IMR-90 (cell line): ENCODE measurements at regions not wholly inside any gene's neighbourhood (a gene's known extent, or its start where the extent isn't known, plus 50 kb on each side); places are given as distances from the start of the nearest gene placed in this dataset.

ENCODE experiments used
- ATAC-seq: fragments of 200-7000 bp; cut with Tn5 transposase; 2 replicates; pipeline ENCODE4 v1.9.1; 2020; ENCODE audit warnings: low read depth, mild to moderate bottlenecking, moderate library complexity
- BruUV-seq: library from RNA; stranded (reverse); fragments of 400-500 nt; replicated peaks from 2 replicates; lab custom pipeline; 2021; lab: Mats Ljungman, UMichigan
- CTCF ChIA-PET: fragments of 300-600 bp; formaldehyde crosslinking; extraction: SDS; loops from one replicate; lab custom pipeline; 2021; ENCODE audit warnings: antibody characterized with exemption; lab: Yijun Ruan, JAX
- POLR2A ChIA-PET: fragments of 300-600 bp; sonication (Branson Sonifier 250); formaldehyde crosslinking; loops from one replicate; lab custom pipeline; 2022; ENCODE audit warnings: antibody characterized with exemption; ENCODE audit not compliant: unreplicated experiment; lab: Charles Lee
- DNase-seq: peaks from one replicate; pipeline ENCODE4 v3.0.0; 2013
- H2AFZ ChIP-seq: replicated peaks from 2 replicates; pipeline ENCODE3; 2013; ENCODE audit warnings: low read length, mild to moderate bottlenecking; ENCODE audit not compliant: poor library complexity
- H2AK5ac ChIP-seq: 2 replicates; pipeline ENCODE4 v1.6.1; 2013; ENCODE audit warnings: low read depth, low read length, inconsistent platforms
- H2AK9ac ChIP-seq: replicated peaks from 2 replicates; pipeline ENCODE3; 2013; ENCODE audit warnings: mild to moderate bottlenecking, low read depth, low read length, moderate library complexity; ENCODE audit not compliant: poor library complexity
- H2BK120ac ChIP-seq: 2 replicates; pipeline ENCODE4 v1.6.1; 2013; ENCODE audit warnings: low read depth, low read length, inconsistent platforms
- H2BK15ac ChIP-seq: 3 replicates; pipeline ENCODE4 v1.6.1; 2013; ENCODE audit warnings: low read depth, low read length, inconsistent platforms
- H2BK20ac ChIP-seq: 2 replicates; pipeline ENCODE4 v1.6.1; 2013; ENCODE audit warnings: low read depth, mild to moderate bottlenecking, inconsistent platforms, low read length, moderate library complexity
- H2BK5ac ChIP-seq: 2 replicates; pipeline ENCODE4 v1.6.1; 2013; ENCODE audit warnings: mild to moderate bottlenecking, low read depth, low read length, inconsistent platforms; ENCODE audit not compliant: poor library complexity, severe bottlenecking
- H3K14ac ChIP-seq: replicated peaks from 2 replicates; pipeline ENCODE4 v1.6.1; 2013; ENCODE audit warnings: low read depth, low read length, inconsistent platforms
- H3K18ac ChIP-seq: 2 replicates; pipeline ENCODE4 v1.6.1; 2013; ENCODE audit warnings: low read depth, low read length, control low read depth
- H3K23ac ChIP-seq: 2 replicates; pipeline ENCODE4 v1.6.1; 2013; ENCODE audit warnings: low read depth, low read length, inconsistent platforms
- H3K27ac ChIP-seq: 2 replicates; pipeline ENCODE4 v1.5.1; 2013; ENCODE audit warnings: mild to moderate bottlenecking, control low read depth, low read length; ENCODE audit not compliant: insufficient read depth
- H3K27me3 ChIP-seq: 2 replicates; pipeline ENCODE4 v1.6.1; 2013; ENCODE audit warnings: low read length; ENCODE audit not compliant: control insufficient read depth, insufficient read depth
- H3K36me3 ChIP-seq: 2 replicates; pipeline ENCODE4 v1.6.1; 2013; ENCODE audit warnings: low read length, mixed read lengths; ENCODE audit not compliant: control insufficient read depth, insufficient read depth
- H3K4ac ChIP-seq: 2 replicates; pipeline ENCODE4 v1.6.1; 2013; ENCODE audit warnings: low read depth, low read length, inconsistent platforms
- H3K4me1 ChIP-seq: 2 replicates; pipeline ENCODE4 v1.6.1; 2013; ENCODE audit warnings: low read length, mixed read lengths; ENCODE audit not compliant: control insufficient read depth, insufficient read depth
- H3K4me2 ChIP-seq: 2 replicates; pipeline ENCODE4 v1.6.1; 2013; ENCODE audit warnings: low read depth, mild to moderate bottlenecking, control low read depth, low read length, moderate library complexity
- H3K4me3 ChIP-seq: 2 replicates; pipeline ENCODE4 v1.5.1; 2013; ENCODE audit warnings: low read depth, mild to moderate bottlenecking, control low read depth, low read length, moderate library complexity; ENCODE audit not compliant: insufficient read depth
- H3K56ac ChIP-seq: 2 replicates; pipeline ENCODE4 v1.6.1; 2013; ENCODE audit warnings: low read length, inconsistent platforms; ENCODE audit not compliant: insufficient read depth; ENCODE audit errors: extremely low read depth
- H3K79me1 ChIP-seq, 2 experiments: 2 replicates each; pipeline ENCODE4 v1.6.1; 2013; ENCODE audit warnings: low read length in 2 of 2, inconsistent platforms in 1 of 2, low read depth in 1 of 2
- H3K9ac ChIP-seq: 2 replicates; pipeline ENCODE4 v1.6.1; 2013; ENCODE audit warnings: low read depth, low read length, control low read depth
- H3K9me1 ChIP-seq: 2 replicates; pipeline ENCODE4 v1.6.1; 2013; ENCODE audit warnings: low read length, inconsistent platforms; ENCODE audit not compliant: insufficient read depth
- H3K9me3 ChIP-seq: 2 replicates; pipeline ENCODE4 v1.6.1; 2013; ENCODE audit warnings: low read length; ENCODE audit not compliant: control insufficient read depth, insufficient read depth
- H4K20me1 ChIP-seq: 2 replicates; pipeline ENCODE4 v1.6.1; 2013; ENCODE audit warnings: low read length, inconsistent platforms; ENCODE audit not compliant: insufficient read depth
- H4K5ac ChIP-seq: 2 replicates; pipeline ENCODE4 v1.6.1; 2013; ENCODE audit warnings: mild to moderate bottlenecking, low read depth, low read length, control low read depth
- H4K8ac ChIP-seq, 2 experiments: 2 replicates each; pipeline ENCODE4 v1.6.1; 2013; ENCODE audit warnings: low read depth in 2 of 2, low read length in 2 of 2, control low read depth in 1 of 2, inconsistent platforms in 1 of 2
- H4K91ac ChIP-seq: 2 replicates; pipeline ENCODE4 v1.6.1; 2013; ENCODE audit warnings: low read depth, low read length, inconsistent platforms; ENCODE audit not compliant: insufficient read depth
- BHLHE40 ChIP-seq: fragments of 150-350 bp; IDR thresholded peaks from 2 replicates; pipeline ENCODE4 v1.6.1; 2016; ENCODE audit warnings: mild to moderate bottlenecking, low read depth, low read length
- FOS ChIP-seq: fragments of 150-350 bp; IDR thresholded peaks from 2 replicates; pipeline ENCODE4 v1.6.1; 2016; ENCODE audit warnings: low read depth, low read length
- MAFK ChIP-seq: IDR thresholded peaks from 2 replicates; pipeline ENCODE4 v1.6.1; 2012; ENCODE audit warnings: low read depth, low read length, improper control_type of control experiment
- MAZ ChIP-seq: IDR thresholded peaks from 2 replicates; pipeline ENCODE4 v1.6.1; 2012; ENCODE audit warnings: low read depth, mild to moderate bottlenecking, low read length, improper control_type of control experiment, moderate library complexity, borderline replicate concordance
- MXI1 ChIP-seq: IDR thresholded peaks from 2 replicates; pipeline ENCODE4 v1.6.1; 2012; ENCODE audit warnings: low read depth, mild to moderate bottlenecking, low read length, moderate library complexity, borderline replicate concordance
- POLR2A ChIP-seq: IDR thresholded peaks from 2 replicates; pipeline ENCODE4 v1.6.1; 2012; ENCODE audit warnings: mild to moderate bottlenecking, low read depth, low read length
- RFX5 ChIP-seq: IDR thresholded peaks from 2 replicates; pipeline ENCODE4 v1.8.0; 2012; ENCODE audit warnings: low read depth, mild to moderate bottlenecking, low read length, moderate library complexity
- SMC3 ChIP-seq: fragments of 150-350 bp; IDR thresholded peaks from 2 replicates; pipeline ENCODE4 v1.6.1; 2016; ENCODE audit warnings: low read depth, mild to moderate bottlenecking, antibody characterized with exemption, low read length, moderate library complexity
- WGBS, 2 experiments: methylation state at CpG; one replicate each; pipeline versions ENCODE4 v1.1.5 to v1.1.7; 2013; ENCODE audit warnings: missing lambda C conversion rate in 2 of 2; ENCODE audit not compliant: insufficient read length in 1 of 2; ENCODE audit errors: extremely low coverage in 2 of 2; 5-methylcytosine and 5-hydroxymethylcytosine counted together
- dilution Hi-C: fragments of 300-500 bp; cut with HindIII; formaldehyde crosslinking; loops from one replicate; pipeline ENCODE4 v1.14.3; 2018; ENCODE audit warnings: low sequenced_read_pairs; ENCODE audit not compliant: unreplicated experiment
- in situ Hi-C: fragments of 300-500 bp; cut with MboI; formaldehyde crosslinking; loops from 3 replicates; pipeline ENCODE4 v1.14.3; 2019; ENCODE audit warnings: low sequenced_read_pairs, inconsistent platforms, mixed read lengths
- intact Hi-C: fragments of 100-400 bp; cut with micrococcal nuclease; formaldehyde crosslinking; loops from 2 replicates; pipeline ENCODE4 v1.10.0; 2022

GRCh38 chr6:150745896-150746295 lies 119.6 kb upstream of the MTHFD1L start:
- in situ Hi-C loops, result no loop called here
- Histone ChIP-seq H3K9me1 (no peaks in the 10 kb centered on the region), H4K5ac (no peak overlapping the region), H3K23ac (no peak overlapping the region), H3K4ac (no peak overlapping the region), H3K27ac (no peak overlapping the region), H4K91ac (no peak overlapping the region), H2AFZ (no peak overlapping the region), H3K4me2 (no peak overlapping the region), H3K9me3 (no peaks in the 10 kb centered on the region), H2AK5ac (no peak overlapping the region), H4K8ac (no peak overlapping the region), H3K36me3 (no peaks in the 10 kb centered on the region), H3K56ac (no peak overlapping the region), H2BK15ac (no peak overlapping the region), H3K4me1 (no peaks in the 10 kb centered on the region), H3K18ac (no peak overlapping the region), H4K20me1 (no peaks in the 10 kb centered on the region), H3K4me3 (no peak overlapping the region), H3K14ac (no peak overlapping the region), H3K9ac (no peak overlapping the region), H3K27me3 (peaks cover 2% of the 10 kb centered on the region; the same call in 1 of the 2 replicates), H2BK120ac (no peak overlapping the region), H2BK20ac (no peak overlapping the region), H3K79me1 (no peaks in the 10 kb centered on the region), H2BK5ac (no peak overlapping the region), H2AK9ac (no peak overlapping the region)
- ATAC-seq (no peak), DNase-seq (no peak)
- CTCF ChIA-PET, result no interaction called here
- 29% methylated on average over 1 of the region's 7 CpGs; no CpG with 5 or more reads in 1 of the 2 experiments for WGBS, 2 experiments
- intact Hi-C loops, result no loop called here
- POLR2A ChIA-PET, result no interaction called here
- TF ChIP-seq POLR2A, result no peak
- no peak for TF ChIP-seq BHLHE40
- no peak for TF ChIP-seq RFX5
- no peak for TF ChIP-seq MXI1
- no peak for TF ChIP-seq SMC3
- TF ChIP-seq MAZ, result no peak
- no peak for TF ChIP-seq MAFK
- no peak for TF ChIP-seq FOS
- dilution Hi-C loops, result no loop called here
- no TSS peak for BruUV-seq
